ENCODE measurements at regions not wholly inside any gene's neighbourhood (a gene's known extent, or its start where the extent isn't known, plus 50 kb on each side); places are given as distances from the start of the nearest gene placed in this dataset.

DNA sequence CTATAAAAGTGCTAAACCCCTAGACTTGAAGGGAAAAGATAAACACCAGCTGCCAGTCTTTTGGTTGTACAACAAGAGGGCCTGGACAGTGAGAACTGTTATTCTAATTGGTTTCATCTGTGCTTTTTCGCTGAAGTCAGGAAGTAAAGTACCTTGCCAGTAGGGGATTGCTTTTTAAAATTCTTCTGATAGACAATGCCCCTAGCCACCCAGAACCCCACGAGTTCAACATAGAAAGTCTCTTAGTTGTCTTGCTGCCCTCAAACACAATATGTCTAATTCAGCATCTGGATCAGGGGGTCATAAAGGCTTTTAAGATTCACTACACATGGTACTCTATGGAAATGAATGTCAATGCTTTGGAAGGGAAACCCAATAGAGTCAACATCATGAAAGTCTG lies 289.2 kb downstream of the TBX15 start:
- H3K9me3 Mint-ChIP-seq = peaks cover 17 to 32% of the 10 kb centered on the region in 2 donors
- no peaks in the 10 kb centered on the region for H3K36me3 Mint-ChIP-seq
- WGBS (ENCODE audit: insufficient coverage) = 61% methylated on average over 2 of the region's 2 CpGs
- H3K9me3 ChIP-seq (ENCODE audit: control insufficient read depth, insufficient read depth, low read length) = no peaks in the 10 kb centered on the region
- H3K27me3 ChIP-seq (ENCODE audit: control insufficient read depth, insufficient read depth, low read length) = no peaks in the 10 kb centered on the region
- no peak for ATAC-seq
- H3K4me1 Mint-ChIP-seq = no peaks in the 10 kb centered on the region
- no peak overlapping the region for H3K27ac Mint-ChIP-seq
- no peaks in the 10 kb centered on the region for H3K27me3 Mint-ChIP-seq (ENCODE audit: low read depth in 2 of 2)
- no peaks in the 10 kb centered on the region for H3K4me1 ChIP-seq (ENCODE audit: control insufficient read depth, insufficient read depth, low read length)
- H3K27ac ChIP-seq (ENCODE audit: low read length) = no peak overlapping the region
- no peak overlapping the region for H3K4me3 ChIP-seq (ENCODE audit: low read length)
- intact Hi-C loops (cut with micrococcal nuclease) = no loop called here
- H3K4me3 Mint-ChIP-seq = no peak overlapping the region
- TF ChIP-seq, protein P1, sequence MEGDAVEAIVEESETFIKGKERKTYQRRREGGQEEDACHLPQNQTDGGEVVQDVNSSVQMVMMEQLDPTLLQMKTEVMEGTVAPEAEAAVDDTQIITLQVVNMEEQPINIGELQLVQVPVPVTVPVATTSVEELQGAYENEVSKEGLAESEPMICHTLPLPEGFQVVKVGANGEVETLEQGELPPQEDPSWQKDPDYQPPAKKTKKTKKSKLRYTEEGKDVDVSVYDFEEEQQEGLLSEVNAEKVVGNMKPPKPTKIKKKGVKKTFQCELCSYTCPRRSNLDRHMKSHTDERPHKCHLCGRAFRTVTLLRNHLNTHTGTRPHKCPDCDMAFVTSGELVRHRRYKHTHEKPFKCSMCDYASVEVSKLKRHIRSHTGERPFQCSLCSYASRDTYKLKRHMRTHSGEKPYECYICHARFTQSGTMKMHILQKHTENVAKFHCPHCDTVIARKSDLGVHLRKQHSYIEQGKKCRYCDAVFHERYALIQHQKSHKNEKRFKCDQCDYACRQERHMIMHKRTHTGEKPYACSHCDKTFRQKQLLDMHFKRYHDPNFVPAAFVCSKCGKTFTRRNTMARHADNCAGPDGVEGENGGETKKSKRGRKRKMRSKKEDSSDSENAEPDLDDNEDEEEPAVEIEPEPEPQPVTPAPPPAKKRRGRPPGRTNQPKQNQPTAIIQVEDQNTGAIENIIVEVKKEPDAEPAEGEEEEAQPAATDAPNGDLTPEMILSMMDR (IDR thresholded peaks at IDR 0.05) = no peak
- H3K36me3 ChIP-seq (ENCODE audit: control insufficient read depth, insufficient read depth, low read length) = no peaks in the 10 kb centered on the region
- DNase-seq = no peak

DNA sequence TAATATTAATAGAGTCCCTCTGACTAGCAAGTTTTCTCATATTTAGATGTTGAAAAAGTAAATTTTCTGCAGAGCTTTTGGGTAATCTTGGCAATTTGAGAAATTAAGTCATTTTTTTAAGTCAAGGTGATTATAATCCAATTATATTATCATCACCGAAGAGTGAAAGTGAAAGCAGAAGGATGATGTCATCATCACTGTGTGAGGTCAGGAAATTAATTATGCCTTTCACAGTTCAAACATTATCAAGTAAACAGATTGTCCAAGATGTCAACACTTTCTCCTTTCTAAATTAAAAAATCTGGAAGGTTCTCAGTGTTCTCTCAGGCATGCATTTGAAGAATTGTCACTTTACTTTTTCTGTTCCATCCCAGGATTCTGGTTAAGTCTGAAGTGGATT lies 296.0 kb downstream of the TBX15 start:
- DNase-seq (no peak), ATAC-seq (no peak)
- Histone ChIP-seq H3K27ac (ENCODE audit: low read length) (no peak overlapping the region), H3K36me3 (ENCODE audit: control insufficient read depth, insufficient read depth, low read length) (no peaks in the 10 kb centered on the region), H3K4me3 (ENCODE audit: low read length) (no peak overlapping the region), H3K27me3 (ENCODE audit: control insufficient read depth, insufficient read depth, low read length) (no peaks in the 10 kb centered on the region), H3K9me3 (ENCODE audit: control insufficient read depth, insufficient read depth, low read length) (no peaks in the 10 kb centered on the region), H3K4me1 (ENCODE audit: control insufficient read depth, insufficient read depth, low read length) (no peaks in the 10 kb centered on the region)
- no CpG with 5 or more reads among the region's 1 CpG for WGBS (ENCODE audit: insufficient coverage)
- Mint-ChIP-seq H3K27me3 (ENCODE audit: low read depth in 2 of 2) (no peaks in the 10 kb centered on the region), H3K4me1 (no peaks in the 10 kb centered on the region), H3K4me3 (no peak overlapping the region), H3K27ac (no peak overlapping the region), H3K9me3 (peaks cover 12 to 21% of the 10 kb centered on the region in 2 donors), H3K36me3 (no peaks in the 10 kb centered on the region)
- intact Hi-C loops (cut with micrococcal nuclease) = no loop called here
- TF ChIP-seq, protein P1 (IDR thresholded peaks at IDR 0.05) = no peak

DNA sequence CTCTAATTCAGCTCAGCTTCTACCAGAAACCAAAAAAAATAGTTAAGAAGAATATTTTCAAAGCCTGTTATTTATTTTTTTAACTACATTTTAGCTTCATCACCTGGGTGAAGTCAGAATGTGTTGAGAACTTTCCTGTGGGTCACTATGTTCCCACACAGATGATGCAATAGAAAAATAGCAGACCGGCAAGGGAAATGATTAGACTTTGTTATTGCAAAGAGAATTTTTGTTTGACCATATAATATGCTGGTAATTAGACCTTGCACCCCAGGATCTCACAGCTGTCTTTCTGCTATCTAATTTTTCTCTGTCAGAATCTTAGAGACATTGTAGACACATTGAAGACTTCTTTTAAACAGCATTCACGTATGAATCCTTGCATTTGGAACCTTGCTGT lies 299.3 kb downstream of the TBX15 start:
- H3K36me3 Mint-ChIP-seq = no peaks in the 10 kb centered on the region
- no peaks in the 10 kb centered on the region for H3K27me3 Mint-ChIP-seq (ENCODE audit: low read depth in 2 of 2)
- H3K4me1 ChIP-seq (ENCODE audit: control insufficient read depth, insufficient read depth, low read length) = no peaks in the 10 kb centered on the region
- TF ChIP-seq, protein P1 (IDR thresholded peaks at IDR 0.05) = no peak
- peaks cover 12 to 13% of the 10 kb centered on the region in 2 donors for H3K9me3 Mint-ChIP-seq
- H3K27me3 ChIP-seq (ENCODE audit: control insufficient read depth, insufficient read depth, low read length) = no peaks in the 10 kb centered on the region
- H3K27ac ChIP-seq (ENCODE audit: low read length) = no peak overlapping the region
- H3K27ac Mint-ChIP-seq = no peak overlapping the region
- intact Hi-C loops (cut with micrococcal nuclease) = no loop called here
- no peak overlapping the region for H3K4me3 ChIP-seq (ENCODE audit: low read length)
- H3K36me3 ChIP-seq (ENCODE audit: control insufficient read depth, insufficient read depth, low read length) = no peaks in the 10 kb centered on the region
- ATAC-seq (no peak), DNase-seq (no peak)
- no peak overlapping the region for H3K4me3 Mint-ChIP-seq
- H3K9me3 ChIP-seq (ENCODE audit: control insufficient read depth, insufficient read depth, low read length) = no peaks in the 10 kb centered on the region
- WGBS (ENCODE audit: insufficient coverage) = 88% methylated on average over 2 of the region's 2 CpGs
- H3K4me1 Mint-ChIP-seq = no peaks in the 10 kb centered on the region

DNA sequence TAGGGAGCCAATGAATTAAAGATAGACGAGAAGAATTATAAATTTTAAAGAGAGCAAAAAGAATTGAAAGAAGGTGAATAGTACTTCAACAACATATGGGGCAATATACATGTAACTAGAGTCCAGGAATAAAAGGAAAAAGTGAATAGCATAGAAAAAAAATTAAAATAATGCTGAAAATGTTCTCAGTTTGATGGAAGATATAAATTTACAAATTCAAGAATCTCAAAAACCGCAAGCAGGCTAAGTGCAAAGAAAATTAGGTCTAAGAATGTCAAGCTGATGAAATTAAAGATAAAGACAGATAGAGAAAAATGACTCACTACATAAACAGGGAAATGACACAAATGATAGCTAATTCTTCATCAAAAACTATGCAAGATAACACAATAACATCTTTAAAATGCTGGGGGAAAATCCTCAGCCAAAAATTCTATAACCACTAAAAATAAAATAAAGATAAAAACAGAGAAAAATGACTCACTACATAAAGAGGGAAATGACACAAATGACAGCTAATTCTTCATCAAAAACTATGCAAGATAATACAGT lies 326.3 kb downstream of the TBX15 start:
- Mint-ChIP-seq H3K4me3 (no peak overlapping the region), H3K27me3 (ENCODE audit: low read depth in 2 of 2) (no peaks in the 10 kb centered on the region), H3K4me1 (no peaks in the 10 kb centered on the region)

More for the DNA sequence above, 326.3 kb downstream of the TBX15 start:
- Histone ChIP-seq H3K4me3 (ENCODE audit: low read length) (no peak overlapping the region), H3K27ac (ENCODE audit: low read length) (no peak overlapping the region), H3K9me3 (ENCODE audit: control insufficient read depth, insufficient read depth, low read length) (no peaks in the 10 kb centered on the region), H3K27me3 (ENCODE audit: control insufficient read depth, insufficient read depth, low read length) (no peaks in the 10 kb centered on the region), H3K36me3 (ENCODE audit: control insufficient read depth, insufficient read depth, low read length) (no peaks in the 10 kb centered on the region), H3K4me1 (ENCODE audit: control insufficient read depth, insufficient read depth, low read length) (no peaks in the 10 kb centered on the region)
- Mint-ChIP-seq H3K36me3 (peaks cover 19% of the 10 kb centered on the region), H3K9me3 (peaks cover 23 to 32% of the 10 kb centered on the region in 2 donors), H3K27ac (no peak overlapping the region)
- ATAC-seq = no peak
- DNase-seq = no peak
- TF ChIP-seq, protein P1 (IDR thresholded peaks at IDR 0.05) = no peak
- WGBS (ENCODE audit: insufficient coverage) = no CpG with 5 or more reads among the region's 2 CpGs
- intact Hi-C loops (cut with micrococcal nuclease) = no loop called here

Data from natural killer cell (primary cell).